ENCODE measurements at regions not wholly inside any gene's neighbourhood (a gene's known extent, or its start where the extent isn't known, plus 50 kb on each side); places are given as distances from the start of the nearest gene placed in this dataset.

- DNase-seq (ENCODE audit: low spot score): no peak
- Histone ChIP-seq H3K27ac (no peak overlapping the region), H3K4me3 (no peak overlapping the region)
- TF ChIP-seq, protein P1, sequence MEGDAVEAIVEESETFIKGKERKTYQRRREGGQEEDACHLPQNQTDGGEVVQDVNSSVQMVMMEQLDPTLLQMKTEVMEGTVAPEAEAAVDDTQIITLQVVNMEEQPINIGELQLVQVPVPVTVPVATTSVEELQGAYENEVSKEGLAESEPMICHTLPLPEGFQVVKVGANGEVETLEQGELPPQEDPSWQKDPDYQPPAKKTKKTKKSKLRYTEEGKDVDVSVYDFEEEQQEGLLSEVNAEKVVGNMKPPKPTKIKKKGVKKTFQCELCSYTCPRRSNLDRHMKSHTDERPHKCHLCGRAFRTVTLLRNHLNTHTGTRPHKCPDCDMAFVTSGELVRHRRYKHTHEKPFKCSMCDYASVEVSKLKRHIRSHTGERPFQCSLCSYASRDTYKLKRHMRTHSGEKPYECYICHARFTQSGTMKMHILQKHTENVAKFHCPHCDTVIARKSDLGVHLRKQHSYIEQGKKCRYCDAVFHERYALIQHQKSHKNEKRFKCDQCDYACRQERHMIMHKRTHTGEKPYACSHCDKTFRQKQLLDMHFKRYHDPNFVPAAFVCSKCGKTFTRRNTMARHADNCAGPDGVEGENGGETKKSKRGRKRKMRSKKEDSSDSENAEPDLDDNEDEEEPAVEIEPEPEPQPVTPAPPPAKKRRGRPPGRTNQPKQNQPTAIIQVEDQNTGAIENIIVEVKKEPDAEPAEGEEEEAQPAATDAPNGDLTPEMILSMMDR (IDR thresholded peaks at IDR 0.05): no peak
These were observed 808.2 kb downstream of the SUCLG1 start for GRCh38 chr2:83650898-83651297.

DNA sequence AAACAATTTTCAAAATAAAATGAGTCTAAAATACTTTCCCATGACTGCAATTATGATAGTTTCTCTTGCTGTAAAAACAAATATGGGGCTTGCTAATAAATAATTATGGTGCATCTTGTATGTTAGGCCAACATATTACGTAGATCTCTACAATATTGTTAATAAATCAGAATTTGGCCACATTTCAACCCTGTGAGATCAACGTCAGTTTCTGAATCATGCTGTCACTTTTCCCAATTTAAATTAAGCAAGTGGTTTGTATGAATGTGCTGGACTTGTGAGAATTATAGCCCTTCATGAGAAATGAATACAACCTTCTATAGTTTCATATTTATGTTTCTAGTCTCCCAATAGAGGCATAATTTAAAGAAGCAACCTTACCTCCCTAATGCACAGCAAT, 808.9 kb downstream of the SUCLG1 start:
- TF ChIP-seq, protein P1 (IDR thresholded peaks at IDR 0.05): no peak
- no peak overlapping the region for H3K4me3 ChIP-seq
- no peak overlapping the region for H3K27ac ChIP-seq
- DNase-seq (ENCODE audit: low spot score): no peak

DNA sequence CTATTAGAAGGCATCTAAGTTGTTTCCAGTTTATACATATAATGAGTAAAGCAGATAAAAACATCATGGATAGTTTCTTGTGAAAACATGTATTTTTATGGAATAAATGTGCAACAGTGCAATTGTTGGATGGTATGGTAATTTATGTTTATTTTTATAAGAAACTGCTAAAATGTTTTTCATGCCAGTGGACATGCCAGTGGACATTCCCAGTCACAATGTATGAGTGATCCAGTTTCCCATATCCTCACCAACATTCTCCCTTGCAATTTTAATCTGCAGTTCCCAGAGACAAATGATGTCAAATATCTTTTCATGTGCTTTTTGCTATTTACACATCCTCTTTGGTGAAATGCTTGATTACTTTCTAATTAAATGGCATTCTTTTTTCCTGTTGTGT, 818.6 kb downstream of the SUCLG1 start:
- DNase-seq (ENCODE audit: low spot score): no peak
- H3K27ac ChIP-seq: no peak overlapping the region
- no peak overlapping the region for H3K4me3 ChIP-seq
- TF ChIP-seq, protein P1 (IDR thresholded peaks at IDR 0.05): no peak

- DNase-seq (ENCODE audit: low spot score): no peak
- TF ChIP-seq, protein P1 (IDR thresholded peaks at IDR 0.05): no peak
- Histone ChIP-seq H3K4me3 (no peak overlapping the region), H3K27ac (no peak overlapping the region)
These were observed 825.7 kb downstream of the SUCLG1 start for GRCh38 chr2:83633423-83633822.

- DNase-seq (ENCODE audit: low spot score): no peak
- Histone ChIP-seq H3K4me3 (no peak overlapping the region), H3K27ac (no peak overlapping the region)
- TF ChIP-seq, protein P1 (IDR thresholded peaks at IDR 0.05): no peak
These were observed 828.7 kb downstream of the SUCLG1 start for GRCh38 chr2:83630351-83630750.

- no peak overlapping the region for H3K27ac ChIP-seq
- DNase-seq (ENCODE audit: low spot score): no peak
- H3K4me3 ChIP-seq: no peak overlapping the region
- TF ChIP-seq, protein P1 (IDR thresholded peaks at IDR 0.05): no peak
These were observed 843.6 kb downstream of the SUCLG1 start for GRCh38 chr2:83615511-83615910.

GRCh38 chr2:83613178-83613577, 845.9 kb downstream of the SUCLG1 start:
- TF ChIP-seq, protein P1 (IDR thresholded peaks at IDR 0.05): no peak
- DNase-seq (ENCODE audit: low spot score): no peak
- Histone ChIP-seq H3K4me3 (no peak overlapping the region), H3K27ac (no peak overlapping the region)

Data from coronary artery (tissue), 2 donors.